ENCODE measurements at regions not wholly inside any gene's neighbourhood (a gene's known extent, or its start where the extent isn't known, plus 50 kb on each side); places are given as distances from the start of the nearest gene placed in this dataset.

DNA sequence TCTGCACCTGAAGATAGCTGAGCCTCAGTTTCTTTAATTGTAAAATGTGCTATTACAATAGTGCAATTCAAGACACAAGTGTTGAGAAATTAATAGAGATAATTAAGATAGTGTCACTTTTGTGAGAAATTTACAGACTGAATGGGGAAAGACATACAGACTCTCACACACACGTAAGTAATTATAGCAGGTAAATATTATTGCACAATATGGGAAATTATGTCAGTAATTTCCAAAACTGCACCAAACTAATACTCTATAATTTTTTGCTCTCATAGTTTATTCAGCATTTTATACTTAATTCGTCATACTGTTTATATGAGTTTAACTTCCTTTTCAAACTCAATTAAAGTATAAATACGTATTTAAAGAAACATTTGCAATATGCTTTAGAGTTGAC, 124.9 kb upstream of the GYPC start:
- H3K4me1 ChIP-seq (ENCODE audit: control insufficient read depth, insufficient read depth, low read length): no peaks in the 10 kb centered on the region

DNA sequence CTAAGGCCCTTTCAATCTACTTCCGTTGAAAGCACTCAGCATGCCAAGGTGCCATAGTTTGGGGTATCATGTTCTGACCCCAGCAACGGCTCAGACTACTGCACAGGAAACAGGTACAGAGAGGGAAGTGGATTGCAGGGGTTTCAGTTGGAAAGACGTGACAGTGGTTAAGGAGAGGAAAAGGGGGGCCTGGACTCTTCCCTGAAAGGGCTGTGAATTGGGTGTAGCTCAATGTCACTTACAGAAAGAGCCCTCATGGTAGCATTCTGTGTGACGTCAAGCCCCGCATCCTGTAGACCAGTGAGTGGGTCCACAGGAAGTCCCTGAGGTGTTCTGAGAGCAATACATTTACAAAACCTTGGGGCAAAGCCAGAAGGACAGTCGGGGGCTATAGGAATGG, 121.5 kb upstream of the GYPC start:
- TF ChIP-seq, protein P1, sequence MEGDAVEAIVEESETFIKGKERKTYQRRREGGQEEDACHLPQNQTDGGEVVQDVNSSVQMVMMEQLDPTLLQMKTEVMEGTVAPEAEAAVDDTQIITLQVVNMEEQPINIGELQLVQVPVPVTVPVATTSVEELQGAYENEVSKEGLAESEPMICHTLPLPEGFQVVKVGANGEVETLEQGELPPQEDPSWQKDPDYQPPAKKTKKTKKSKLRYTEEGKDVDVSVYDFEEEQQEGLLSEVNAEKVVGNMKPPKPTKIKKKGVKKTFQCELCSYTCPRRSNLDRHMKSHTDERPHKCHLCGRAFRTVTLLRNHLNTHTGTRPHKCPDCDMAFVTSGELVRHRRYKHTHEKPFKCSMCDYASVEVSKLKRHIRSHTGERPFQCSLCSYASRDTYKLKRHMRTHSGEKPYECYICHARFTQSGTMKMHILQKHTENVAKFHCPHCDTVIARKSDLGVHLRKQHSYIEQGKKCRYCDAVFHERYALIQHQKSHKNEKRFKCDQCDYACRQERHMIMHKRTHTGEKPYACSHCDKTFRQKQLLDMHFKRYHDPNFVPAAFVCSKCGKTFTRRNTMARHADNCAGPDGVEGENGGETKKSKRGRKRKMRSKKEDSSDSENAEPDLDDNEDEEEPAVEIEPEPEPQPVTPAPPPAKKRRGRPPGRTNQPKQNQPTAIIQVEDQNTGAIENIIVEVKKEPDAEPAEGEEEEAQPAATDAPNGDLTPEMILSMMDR (conservative IDR thresholded peaks at IDR 0.05): no peak
- Mint-ChIP-seq H3K36me3 (ENCODE audit: low read depth) (no peaks in the 10 kb centered on the region), H3K9me3 (no peaks in the 10 kb centered on the region), H3K4me3 (no peak overlapping the region), H3K4me1 (no peaks in the 10 kb centered on the region), H3K27me3 (ENCODE audit: insufficient read depth) (peaks cover 4% of the 10 kb centered on the region), H3K27ac (no peak overlapping the region)
- no peaks in the 10 kb centered on the region for H3K9me3 ChIP-seq (ENCODE audit: control insufficient read depth, low read length)
- 87 to 91% methylated on average over 5 to 6 of the region's 6 CpGs for WGBS, 2 experiments (ENCODE audit: insufficient coverage in 1 of 2, insufficient read length in 1 of 2)
- H3K27me3 ChIP-seq (ENCODE audit: control insufficient read depth, insufficient read depth, low read length, poor library complexity, severe bottlenecking): no peaks in the 10 kb centered on the region
- no peak overlapping the region for H3K9ac ChIP-seq (ENCODE audit: extremely low read depth, low read length, poor library complexity, severe bottlenecking)
- DNase-seq: no peak
- H3K27ac ChIP-seq (ENCODE audit: low read depth, low read length): no peak overlapping the region
- no peak overlapping the region for H3K4me3 ChIP-seq (ENCODE audit: low read length)
- H3K36me3 ChIP-seq (ENCODE audit: control insufficient read depth, insufficient read depth, low read length): no peaks in the 10 kb centered on the region
- H3K4me1 ChIP-seq (ENCODE audit: control insufficient read depth, insufficient read depth, low read length): no peaks in the 10 kb centered on the region

More for the DNA sequence above, 124.9 kb upstream of the GYPC start:
- Mint-ChIP-seq H3K4me1 (no peaks in the 10 kb centered on the region), H3K36me3 (ENCODE audit: low read depth) (no peaks in the 10 kb centered on the region), H3K27me3 (ENCODE audit: insufficient read depth) (peaks cover 4% of the 10 kb centered on the region), H3K4me3 (no peak overlapping the region), H3K27ac (no peak overlapping the region), H3K9me3 (no peaks in the 10 kb centered on the region)
- WGBS, 2 experiments (ENCODE audit: insufficient coverage in 1 of 2, insufficient read length in 1 of 2): 80 to 100% methylated on average over 1 to 2 of the region's 3 CpGs
- H3K36me3 ChIP-seq (ENCODE audit: control insufficient read depth, insufficient read depth, low read length): no peaks in the 10 kb centered on the region
- TF ChIP-seq, protein P1 (conservative IDR thresholded peaks at IDR 0.05): no peak
- no peak overlapping the region for H3K4me3 ChIP-seq (ENCODE audit: low read length)
- no peaks in the 10 kb centered on the region for H3K9me3 ChIP-seq (ENCODE audit: control insufficient read depth, low read length)
- no peak overlapping the region for H3K27ac ChIP-seq (ENCODE audit: low read depth, low read length)
- no peak overlapping the region for H3K9ac ChIP-seq (ENCODE audit: extremely low read depth, low read length, poor library complexity, severe bottlenecking)
- DNase-seq: no peak
- H3K27me3 ChIP-seq (ENCODE audit: control insufficient read depth, insufficient read depth, low read length, poor library complexity, severe bottlenecking): no peaks in the 10 kb centered on the region

DNA sequence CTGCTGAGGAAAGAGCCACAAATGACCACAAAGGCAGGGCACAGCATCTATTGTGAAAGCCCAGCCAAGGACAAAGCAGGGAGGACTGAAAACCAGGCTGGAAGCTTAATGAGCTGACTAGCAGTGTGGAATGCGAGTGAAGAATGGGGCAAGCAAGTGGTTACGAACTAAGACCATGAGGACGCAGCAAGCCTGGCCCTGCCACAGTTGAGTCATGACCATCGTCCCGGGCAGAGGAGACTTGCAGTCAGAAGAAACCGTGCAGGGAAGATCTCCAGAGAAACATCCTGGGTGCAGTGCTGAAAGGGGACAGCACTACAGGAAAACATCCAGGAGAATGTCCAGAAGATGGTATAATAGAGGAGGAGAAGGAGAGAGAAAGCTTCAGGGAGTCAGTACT, 120.5 kb upstream of the GYPC start:
- H3K27ac ChIP-seq (ENCODE audit: low read depth, low read length): no peak overlapping the region
- WGBS, 2 experiments (ENCODE audit: insufficient coverage in 1 of 2, insufficient read length in 1 of 2): 82 to 94% methylated on average over 3 to 6 of the region's 6 CpGs
- Mint-ChIP-seq H3K27ac (no peak overlapping the region), H3K9me3 (no peaks in the 10 kb centered on the region), H3K4me3 (no peak overlapping the region), H3K4me1 (no peaks in the 10 kb centered on the region), H3K36me3 (ENCODE audit: low read depth) (no peaks in the 10 kb centered on the region), H3K27me3 (ENCODE audit: insufficient read depth) (peaks cover 4% of the 10 kb centered on the region)
- no peaks in the 10 kb centered on the region for H3K4me1 ChIP-seq (ENCODE audit: control insufficient read depth, insufficient read depth, low read length)
- no peaks in the 10 kb centered on the region for H3K27me3 ChIP-seq (ENCODE audit: control insufficient read depth, insufficient read depth, low read length, poor library complexity, severe bottlenecking)
- no peaks in the 10 kb centered on the region for H3K36me3 ChIP-seq (ENCODE audit: control insufficient read depth, insufficient read depth, low read length)
- H3K9me3 ChIP-seq (ENCODE audit: control insufficient read depth, low read length): no peaks in the 10 kb centered on the region
- no peak overlapping the region for H3K4me3 ChIP-seq (ENCODE audit: low read length)
- H3K9ac ChIP-seq (ENCODE audit: extremely low read depth, low read length, poor library complexity, severe bottlenecking): no peak overlapping the region
- DNase-seq: no peak
- TF ChIP-seq, protein P1 (conservative IDR thresholded peaks at IDR 0.05): no peak
